Skeletal muscle tissue (tissue), 3 donors: ENCODE measurements at regions not wholly inside any gene's neighbourhood (a gene's known extent, or its start where the extent isn't known, plus 50 kb on each side); places are given as distances from the start of the nearest gene placed in this dataset.

ENCODE experiments used
- H3K27ac ChIP-seq: one replicate; pipeline ENCODE4 v1.7.0; 2013; ENCODE audit warnings: mild to moderate bottlenecking, low read depth, low read length, inconsistent platforms
- H3K27me3 ChIP-seq, 3 donors: one replicate each; pipeline ENCODE4 v1.7.0; 2013; ENCODE audit warnings: low read length in 3 of 3; ENCODE audit not compliant: control insufficient read depth in 3 of 3, insufficient read depth in 3 of 3
- H3K36me3 ChIP-seq, 3 donors: one replicate each; pipeline ENCODE4 v1.7.0; 2013; ENCODE audit warnings: low read length in 3 of 3; ENCODE audit not compliant: control insufficient read depth in 3 of 3, insufficient read depth in 3 of 3
- H3K4me1 ChIP-seq, 3 donors: one replicate each; pipeline ENCODE4 v1.7.0; 2013; ENCODE audit warnings: low read length in 3 of 3, mild to moderate bottlenecking in 3 of 3; ENCODE audit not compliant: control insufficient read depth in 3 of 3, insufficient read depth in 3 of 3
- H3K4me3 ChIP-seq, 3 donors: one replicate each; pipeline ENCODE4 v1.7.0; 2013; ENCODE audit warnings: low read length in 3 of 3
- H3K9ac ChIP-seq, 3 donors: one replicate each; pipeline ENCODE4 v1.7.0; 2013; ENCODE audit warnings: low read length in 3 of 3, mild to moderate bottlenecking in 3 of 3, moderate library complexity in 2 of 3, low read depth in 1 of 3
- H3K9me3 ChIP-seq, 3 donors: one replicate each; pipeline ENCODE4 v1.7.0; 2013; ENCODE audit warnings: low read length in 3 of 3; ENCODE audit not compliant: control insufficient read depth in 3 of 3
- donor health status: Osteomylitis.

DNA sequence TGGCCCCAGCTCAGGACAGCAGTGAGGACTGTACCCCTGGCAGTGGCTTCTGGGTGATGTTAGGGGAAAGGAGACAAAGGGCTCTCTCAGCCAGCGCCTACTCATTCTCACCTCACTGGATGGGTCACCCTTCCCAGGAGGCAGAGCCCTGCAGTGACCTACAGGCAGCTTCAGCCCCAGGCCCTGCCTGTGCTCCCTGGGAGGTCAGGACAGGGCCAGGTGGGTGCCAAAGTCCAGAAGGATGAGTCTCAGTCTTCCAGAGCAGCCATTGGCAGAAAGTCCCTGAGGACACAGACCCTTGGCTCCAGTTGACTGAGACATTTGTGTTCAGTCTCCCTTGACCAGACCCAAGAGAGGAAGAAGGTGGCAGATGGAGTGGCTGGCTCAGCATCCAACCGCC, 75.1 kb downstream of the TEX51 start:
- Histone ChIP-seq H3K9me3 (no peaks in the 10 kb centered on the region), H3K27ac (no peak overlapping the region), H3K9ac (no peak overlapping the region), H3K27me3 (peaks cover 0 to 2% (median under 1%) of the 10 kb centered on the region in 3 donors), H3K4me3 (no peak overlapping the region), H3K4me1 (peaks cover 4 to 17% (median 8%) of the 10 kb centered on the region in 3 donors), H3K36me3 (no peaks in the 10 kb centered on the region)

DNA sequence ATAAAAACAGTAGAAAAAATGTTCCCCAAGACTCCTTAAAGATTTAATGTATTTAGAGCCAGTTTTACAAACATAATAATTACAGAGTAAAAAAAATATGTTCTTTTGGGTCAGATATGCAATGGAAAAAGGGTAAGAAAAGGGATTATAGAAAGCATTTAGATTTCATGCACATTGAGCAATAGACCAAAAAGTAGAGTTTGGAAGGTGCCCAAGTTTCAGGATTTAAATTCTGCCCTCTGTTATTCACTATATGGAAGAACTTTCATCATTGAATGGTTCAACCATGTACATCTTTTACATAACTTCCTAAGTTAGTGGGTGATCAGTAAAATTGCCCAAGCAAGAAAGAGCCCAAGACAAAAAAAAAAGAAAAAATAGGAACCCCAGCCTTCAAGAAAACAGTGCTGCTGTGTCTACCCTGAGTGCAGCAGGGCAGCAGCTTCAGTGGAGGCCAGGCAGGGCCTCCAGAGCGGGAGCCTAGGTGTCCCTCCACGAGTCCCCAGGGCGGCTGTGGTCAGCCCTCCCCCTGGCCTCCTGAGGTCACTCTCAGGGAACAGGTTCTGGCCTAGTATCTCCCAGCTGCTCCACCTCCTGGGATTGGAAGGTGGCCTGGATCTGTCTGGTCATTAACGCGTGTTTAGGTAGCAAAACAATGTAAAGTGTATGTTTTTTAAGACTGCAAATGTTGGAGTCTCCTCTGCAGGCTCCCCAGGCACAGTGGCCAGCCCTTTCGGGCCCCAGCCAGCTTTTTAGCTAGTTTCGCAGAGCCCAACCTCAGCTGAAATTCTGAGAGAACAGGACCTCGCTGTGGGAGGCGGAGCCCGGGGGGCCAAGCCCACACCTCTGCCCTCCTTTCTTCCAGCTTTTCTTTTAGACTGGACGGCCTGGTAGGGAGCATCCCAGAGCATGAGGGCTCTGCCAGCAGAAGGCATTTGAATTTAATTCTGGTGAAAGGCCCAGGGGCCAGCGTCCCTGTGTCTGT, 77.3 kb downstream of the TEX51 start:
- Histone ChIP-seq H3K36me3 (no peaks in the 10 kb centered on the region), H3K4me3 (no peak overlapping the region), H3K27me3 (peaks cover 0 to 2% (median 0%) of the 10 kb centered on the region in 3 donors), H3K27ac (no peak overlapping the region), H3K9me3 (no peaks in the 10 kb centered on the region), H3K4me1 (peaks cover 4 to 15% (median 8%) of the 10 kb centered on the region in 3 donors), H3K9ac (no peak overlapping the region)

DNA sequence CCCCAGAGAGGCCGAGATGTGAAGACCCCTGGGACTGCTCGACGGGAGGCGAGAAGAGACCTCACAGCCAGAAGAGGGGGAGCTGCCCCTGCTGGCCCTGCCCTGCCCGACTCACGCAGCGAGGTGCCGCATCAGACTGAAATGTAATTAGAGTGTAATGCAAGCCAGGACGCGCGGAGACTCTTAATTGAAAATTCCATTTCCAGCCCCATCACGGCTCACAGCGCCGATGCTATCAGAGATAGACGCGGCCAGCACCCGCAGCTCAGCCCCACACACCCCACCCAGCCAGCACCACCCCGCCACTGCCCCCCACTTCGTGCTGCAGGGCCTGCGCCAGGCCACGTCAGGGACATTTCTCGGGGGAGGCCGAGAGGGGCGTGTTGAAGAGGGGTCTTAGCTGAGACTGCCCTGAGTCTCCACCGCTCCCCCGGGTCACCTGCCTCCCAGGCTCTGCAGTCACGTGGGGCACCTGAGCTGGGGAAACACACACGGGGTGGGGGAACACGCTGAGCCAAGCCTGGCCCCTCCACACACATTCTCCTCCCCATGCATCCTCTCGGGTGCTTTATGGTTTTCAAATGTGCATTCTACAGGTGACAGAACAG, 78.1 kb downstream of the TEX51 start:
- Histone ChIP-seq H3K4me1 (peaks cover 4 to 7% (median 6%) of the 10 kb centered on the region in 3 donors), H3K9me3 (no peaks in the 10 kb centered on the region), H3K4me3 (no peak overlapping the region), H3K27ac (no peak overlapping the region), H3K36me3 (no peaks in the 10 kb centered on the region), H3K9ac (no peak overlapping the region), H3K27me3 (peaks cover 0 to 2% (median 0%) of the 10 kb centered on the region in 3 donors)

DNA sequence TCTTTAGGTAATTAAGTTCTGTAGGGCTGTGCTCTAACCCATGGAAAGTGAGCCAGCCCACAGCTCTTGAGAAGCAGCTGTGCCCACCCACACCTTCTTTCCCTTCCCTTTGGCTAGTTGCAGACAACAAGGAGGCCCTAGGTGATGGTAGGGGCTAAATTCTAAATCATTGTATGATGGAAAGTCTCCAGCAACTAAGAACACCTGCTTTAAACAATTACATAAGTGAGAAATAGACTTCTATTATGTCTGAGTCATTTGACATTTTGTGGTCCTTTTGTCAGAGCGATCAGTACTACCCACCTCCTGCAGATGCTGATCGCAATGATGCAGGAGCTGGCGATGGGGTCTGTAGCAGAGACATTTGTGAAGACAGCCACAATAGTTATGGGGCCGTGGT, 79.6 kb downstream of the TEX51 start:
- no peaks in the 10 kb centered on the region for H3K36me3 ChIP-seq
- H3K9me3 ChIP-seq = no peaks in the 10 kb centered on the region
- H3K9ac ChIP-seq = no peak overlapping the region
- H3K4me3 ChIP-seq = no peak overlapping the region
- peaks cover 0 to 2% (median 0%) of the 10 kb centered on the region in 3 donors for H3K27me3 ChIP-seq
- no peak overlapping the region for H3K27ac ChIP-seq
- H3K4me1 ChIP-seq = no peaks in the 10 kb centered on the region

DNA sequence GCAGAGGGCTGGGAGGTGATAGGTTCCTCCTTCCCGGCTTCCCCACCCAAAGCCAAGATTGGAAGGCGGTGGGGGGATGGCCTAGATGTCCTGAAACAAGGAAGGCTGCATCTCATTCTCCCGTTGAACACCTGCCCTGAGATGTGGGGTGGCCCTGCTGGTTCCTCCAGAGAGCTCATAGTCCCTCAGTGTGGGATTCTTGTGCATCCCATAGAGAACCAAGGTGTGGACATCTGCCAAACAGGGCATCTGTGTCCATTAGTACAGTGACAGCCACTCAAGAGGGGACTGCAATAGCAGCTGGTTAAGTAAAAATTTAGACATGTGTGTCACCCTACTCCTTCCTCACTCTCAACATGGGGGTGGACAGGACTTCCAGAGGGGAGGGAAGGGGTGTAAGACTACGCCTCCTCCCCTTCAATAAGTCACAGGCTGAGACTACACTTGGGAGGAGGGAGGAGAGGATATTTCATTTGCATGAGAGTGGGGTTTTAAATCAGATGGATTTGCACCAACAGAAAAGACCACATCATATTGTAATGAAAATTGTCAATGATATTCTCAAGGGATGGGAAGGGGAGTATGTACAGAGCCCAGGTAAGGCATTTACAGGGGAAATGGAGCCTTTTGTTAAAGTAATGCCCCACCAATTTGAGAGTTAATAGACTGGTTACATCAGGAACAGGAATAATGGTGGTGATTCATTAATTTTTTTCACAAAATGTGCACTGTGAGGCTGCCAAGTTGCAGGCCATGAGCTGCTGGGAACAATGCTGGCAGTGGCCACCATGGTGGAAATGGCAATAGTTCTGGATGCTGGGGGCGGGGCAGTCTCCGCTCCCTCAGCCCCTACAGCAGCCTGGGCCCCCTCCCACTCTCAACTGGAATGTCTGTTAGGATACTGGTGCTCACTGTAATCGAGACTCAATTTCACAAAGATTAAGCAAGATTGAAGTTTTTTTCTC, 80.6 kb downstream of the TEX51 start:
- H3K9me3 ChIP-seq = no peaks in the 10 kb centered on the region
- no peaks in the 10 kb centered on the region for H3K36me3 ChIP-seq
- H3K27ac ChIP-seq = no peak overlapping the region
- H3K9ac ChIP-seq = no peak overlapping the region
- no peaks in the 10 kb centered on the region for H3K27me3 ChIP-seq
- H3K4me3 ChIP-seq = no peak overlapping the region
- H3K4me1 ChIP-seq = no peaks in the 10 kb centered on the region

DNA sequence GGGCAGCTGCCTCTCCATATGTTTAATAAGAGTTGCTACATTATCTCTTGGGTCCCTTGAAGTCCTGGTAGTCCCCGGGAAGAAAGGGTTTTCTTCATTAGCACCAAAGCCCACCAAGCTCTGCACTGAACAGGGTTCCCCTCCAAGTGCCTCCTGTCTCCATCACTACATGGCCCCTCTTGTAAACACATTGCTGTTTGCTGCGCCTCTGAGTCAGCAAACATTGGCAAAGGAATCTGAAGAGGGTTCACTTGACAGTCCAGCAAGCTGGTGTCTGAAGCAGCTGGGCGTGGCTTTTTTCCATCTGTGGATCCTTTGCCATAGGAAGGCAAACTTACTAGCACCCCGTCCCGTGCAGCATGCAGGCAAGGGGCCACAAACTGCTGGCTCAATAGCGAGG, 82.8 kb downstream of the TEX51 start:
- Histone ChIP-seq H3K36me3 (no peaks in the 10 kb centered on the region), H3K27ac (no peak overlapping the region), H3K27me3 (no peaks in the 10 kb centered on the region), H3K4me1 (no peaks in the 10 kb centered on the region), H3K9me3 (no peaks in the 10 kb centered on the region), H3K4me3 (no peak overlapping the region), H3K9ac (no peak overlapping the region)

DNA sequence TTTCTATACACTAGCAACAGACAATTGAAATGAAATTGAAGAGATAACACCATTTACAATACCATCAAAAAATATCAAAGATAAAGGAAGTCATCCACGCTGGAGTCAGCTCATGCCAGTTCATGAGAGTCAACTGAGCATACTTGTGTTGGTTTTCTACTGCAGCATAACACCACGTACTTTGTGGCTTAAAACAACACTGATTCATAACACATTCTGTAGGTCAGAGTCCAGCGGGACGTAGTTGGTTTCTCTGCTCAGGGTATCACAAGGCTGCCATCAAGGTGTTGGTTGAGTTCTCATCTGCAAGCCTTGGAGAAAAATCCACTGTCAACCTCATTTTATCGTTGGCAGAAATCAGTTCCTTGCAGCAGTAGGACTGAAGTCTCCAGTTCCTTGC, 84.2 kb downstream of the TEX51 start:
- Histone ChIP-seq H3K27me3 (no peaks in the 10 kb centered on the region), H3K4me1 (no peaks in the 10 kb centered on the region), H3K36me3 (no peaks in the 10 kb centered on the region), H3K27ac (no peak overlapping the region), H3K9me3 (no peaks in the 10 kb centered on the region), H3K9ac (no peak overlapping the region), H3K4me3 (no peak overlapping the region)

DNA sequence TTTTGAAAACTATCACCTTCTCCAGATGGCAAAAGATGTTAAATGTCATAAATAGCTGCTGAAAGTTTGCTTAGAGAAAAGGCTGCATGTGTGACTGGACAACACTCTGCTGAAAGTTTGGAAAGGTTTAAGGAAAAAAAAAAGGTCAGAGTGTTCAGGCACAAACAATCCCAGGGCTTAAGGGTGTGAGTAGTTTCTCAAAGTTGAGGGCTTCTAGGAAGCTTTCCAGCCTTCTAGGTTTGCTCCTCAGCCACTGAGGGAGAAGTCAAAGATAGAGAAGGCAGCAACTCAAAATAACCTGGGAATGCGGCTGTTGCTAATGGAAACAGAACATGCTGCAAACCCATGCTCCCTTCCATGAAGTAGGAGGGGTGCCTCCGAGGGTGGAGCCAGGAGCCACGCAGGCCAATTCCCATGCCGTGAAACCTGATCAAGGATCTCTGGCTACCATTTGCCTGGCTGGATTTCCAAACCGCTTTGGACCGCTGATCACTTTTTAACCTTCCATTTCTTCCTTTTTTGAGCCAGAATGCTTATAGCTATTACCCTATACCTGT, 88.0 kb downstream of the TEX51 start:
- Histone ChIP-seq H3K4me1 (no peaks in the 10 kb centered on the region), H3K9ac (no peak overlapping the region), H3K27me3 (peaks cover 4 to 12% (median 6%) of the 10 kb centered on the region in 3 donors), H3K27ac (no peak overlapping the region), H3K9me3 (no peaks in the 10 kb centered on the region), H3K4me3 (no peak overlapping the region), H3K36me3 (no peaks in the 10 kb centered on the region)

DNA sequence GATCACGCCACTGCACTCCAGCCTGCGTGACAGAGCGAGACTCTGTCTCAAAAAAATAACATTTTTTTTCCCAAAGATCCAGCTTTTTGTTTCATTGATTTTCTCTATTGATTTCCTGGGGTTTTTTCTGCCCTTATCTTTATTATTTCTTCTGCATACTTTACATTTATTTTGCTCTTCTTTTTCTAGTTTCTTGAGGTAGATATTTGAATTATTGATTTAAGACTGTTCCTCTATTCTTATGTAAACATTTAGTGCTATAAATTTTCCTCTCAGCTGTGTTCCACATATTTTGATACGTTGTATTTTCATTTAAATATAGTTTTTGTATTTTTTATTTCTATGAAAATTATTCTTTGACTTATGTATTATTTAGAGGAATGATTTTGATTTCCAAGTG, 89.8 kb downstream of the TEX51 start:
- Histone ChIP-seq H3K9ac (no peak overlapping the region), H3K27me3 (peaks cover 4 to 12% (median 6%) of the 10 kb centered on the region in 3 donors), H3K4me1 (no peaks in the 10 kb centered on the region), H3K4me3 (no peak overlapping the region), H3K36me3 (no peaks in the 10 kb centered on the region), H3K27ac (no peak overlapping the region), H3K9me3 (no peaks in the 10 kb centered on the region)
